ENCODE measurements at regions not wholly inside any gene's neighbourhood (a gene's known extent, or its start where the extent isn't known, plus 50 kb on each side); places are given as distances from the start of the nearest gene placed in this dataset.

GRCh38 chr10:127797339-127797738 is 60.4 kb downstream of the FOXI2 start:
- ChIA-PET CTCF (no interaction called here), POLR2A (ENCODE audit: unreplicated experiment) (no interaction called here)
- no peaks in the 10 kb centered on the region for H3K36me3 ChIP-seq (ENCODE audit: low read depth)
- no peaks in the 10 kb centered on the region for H3K79me2 ChIP-seq (ENCODE audit: low read depth)
- TF ChIP-seq, protein P1, sequence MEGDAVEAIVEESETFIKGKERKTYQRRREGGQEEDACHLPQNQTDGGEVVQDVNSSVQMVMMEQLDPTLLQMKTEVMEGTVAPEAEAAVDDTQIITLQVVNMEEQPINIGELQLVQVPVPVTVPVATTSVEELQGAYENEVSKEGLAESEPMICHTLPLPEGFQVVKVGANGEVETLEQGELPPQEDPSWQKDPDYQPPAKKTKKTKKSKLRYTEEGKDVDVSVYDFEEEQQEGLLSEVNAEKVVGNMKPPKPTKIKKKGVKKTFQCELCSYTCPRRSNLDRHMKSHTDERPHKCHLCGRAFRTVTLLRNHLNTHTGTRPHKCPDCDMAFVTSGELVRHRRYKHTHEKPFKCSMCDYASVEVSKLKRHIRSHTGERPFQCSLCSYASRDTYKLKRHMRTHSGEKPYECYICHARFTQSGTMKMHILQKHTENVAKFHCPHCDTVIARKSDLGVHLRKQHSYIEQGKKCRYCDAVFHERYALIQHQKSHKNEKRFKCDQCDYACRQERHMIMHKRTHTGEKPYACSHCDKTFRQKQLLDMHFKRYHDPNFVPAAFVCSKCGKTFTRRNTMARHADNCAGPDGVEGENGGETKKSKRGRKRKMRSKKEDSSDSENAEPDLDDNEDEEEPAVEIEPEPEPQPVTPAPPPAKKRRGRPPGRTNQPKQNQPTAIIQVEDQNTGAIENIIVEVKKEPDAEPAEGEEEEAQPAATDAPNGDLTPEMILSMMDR (conservative IDR thresholded peaks at IDR 0.05) = no peak
- TF ChIP-seq EZH2 (IDR thresholded peaks at IDR 0.05; ENCODE audit: low read depth) = no peak
- no peaks in the 10 kb centered on the region for H3F3A ChIP-seq (ENCODE audit: insufficient read depth, low read depth)
- H2AFZ ChIP-seq = no peak overlapping the region
- intact Hi-C loops (cut with micrococcal nuclease; ENCODE audit: unreplicated experiment) = no loop called here
- no peak overlapping the region for H3K27ac ChIP-seq
- H3K4me1 ChIP-seq (replicated peaks; ENCODE audit: insufficient read depth) = no peaks in the 10 kb centered on the region
- no peaks in the 10 kb centered on the region for H3K9me3 ChIP-seq (ENCODE audit: insufficient read depth, low read depth)
- H3K4me2 ChIP-seq = no peak overlapping the region
- DNase-seq = no peak
- H4K20me1 ChIP-seq (ENCODE audit: insufficient read depth) = no peaks in the 10 kb centered on the region
- no peaks in the 10 kb centered on the region for H3K9me2 ChIP-seq (ENCODE audit: insufficient read depth)
- H3K27me3 ChIP-seq (ENCODE audit: insufficient read depth, low read depth) = no peaks in the 10 kb centered on the region
- no TSS peak for BruUV-seq (replicated peaks)
- no peak overlapping the region for H3K4me3 ChIP-seq

DNA sequence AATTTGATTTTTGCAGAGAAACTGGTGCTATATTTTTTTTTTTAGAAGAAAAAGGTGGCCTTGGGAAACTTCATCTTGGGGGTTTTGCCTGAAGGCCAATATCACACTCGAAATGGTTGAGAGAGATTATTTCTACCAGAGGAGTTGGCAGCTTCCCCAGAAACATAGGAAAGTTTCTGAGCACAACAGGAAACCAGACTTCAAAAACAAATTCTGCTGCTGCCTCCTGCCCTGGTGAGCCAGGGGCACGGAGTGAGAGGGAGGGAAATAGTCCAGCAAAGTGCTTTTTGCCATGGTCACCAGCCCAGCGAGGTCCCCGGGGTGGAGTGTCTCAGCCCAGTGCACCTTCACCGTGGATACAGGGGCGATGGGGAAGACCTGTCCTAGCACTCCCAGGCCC is 61.1 kb downstream of the FOXI2 start:
- Histone ChIP-seq H3K27ac (no peak overlapping the region), H3K36me3 (ENCODE audit: low read depth) (no peaks in the 10 kb centered on the region), H3K9me3 (ENCODE audit: insufficient read depth, low read depth) (no peaks in the 10 kb centered on the region), H3K4me1 (replicated peaks; ENCODE audit: insufficient read depth) (no peaks in the 10 kb centered on the region), H3K79me2 (ENCODE audit: low read depth) (no peaks in the 10 kb centered on the region), H2AFZ (no peak overlapping the region), H3K4me2 (no peak overlapping the region), H3K27me3 (ENCODE audit: insufficient read depth, low read depth) (peaks cover 5% of the 10 kb centered on the region), H3K4me3 (no peak overlapping the region), H4K20me1 (ENCODE audit: insufficient read depth) (no peaks in the 10 kb centered on the region), H3K9me2 (ENCODE audit: insufficient read depth) (no peaks in the 10 kb centered on the region), H3F3A (ENCODE audit: insufficient read depth, low read depth) (no peaks in the 10 kb centered on the region)
- no peak for DNase-seq
- BruUV-seq (replicated peaks) = no TSS peak
- ChIA-PET CTCF (no interaction called here), POLR2A (ENCODE audit: unreplicated experiment) (no interaction called here)
- intact Hi-C loops (cut with micrococcal nuclease; ENCODE audit: unreplicated experiment) = no loop called here
- TF ChIP-seq EZH2 (IDR thresholded peaks at IDR 0.05; ENCODE audit: low read depth) = no peak
- TF ChIP-seq, protein P1 (conservative IDR thresholded peaks at IDR 0.05) = no peak

DNA sequence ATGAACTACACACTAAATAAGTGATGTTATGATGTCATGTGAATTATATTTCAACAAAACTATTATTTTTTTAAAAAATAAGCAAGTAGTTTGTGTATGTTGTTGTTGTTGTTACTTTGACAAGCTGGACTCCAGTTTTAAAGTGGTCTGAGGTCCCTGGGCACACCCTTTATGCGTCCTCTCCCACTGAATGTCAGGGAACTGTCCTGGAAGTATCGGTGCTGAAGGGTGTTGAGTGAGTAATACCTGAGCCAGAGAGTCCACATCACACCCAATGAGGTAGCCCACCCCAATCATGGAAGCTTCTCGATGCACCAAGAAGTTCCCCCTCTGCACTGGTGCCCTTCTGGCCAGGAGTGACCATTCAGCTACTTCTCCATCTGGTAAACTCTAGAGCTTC is 64.3 kb downstream of the FOXI2 start:
- Histone ChIP-seq H3K36me3 (ENCODE audit: low read depth) (no peaks in the 10 kb centered on the region), H2AFZ (no peak overlapping the region), H3K27ac (no peak overlapping the region), H3K4me1 (replicated peaks; ENCODE audit: insufficient read depth) (no peaks in the 10 kb centered on the region), H3K27me3 (ENCODE audit: insufficient read depth, low read depth) (peaks cover 31% of the 10 kb centered on the region), H3K79me2 (ENCODE audit: low read depth) (no peaks in the 10 kb centered on the region), H3K4me3 (no peak overlapping the region), H3K9me3 (ENCODE audit: insufficient read depth, low read depth) (no peaks in the 10 kb centered on the region), H3K9me2 (ENCODE audit: insufficient read depth) (no peaks in the 10 kb centered on the region), H3F3A (ENCODE audit: insufficient read depth, low read depth) (no peaks in the 10 kb centered on the region), H4K20me1 (ENCODE audit: insufficient read depth) (no peaks in the 10 kb centered on the region), H3K4me2 (no peak overlapping the region)
- intact Hi-C loops (cut with micrococcal nuclease; ENCODE audit: unreplicated experiment) = no loop called here
- no peak for DNase-seq
- POLR2A ChIA-PET (ENCODE audit: unreplicated experiment) = no interaction called here
- no TSS peak for BruUV-seq (replicated peaks)
- CTCF ChIA-PET = no interaction called here
- TF ChIP-seq, protein P1 (conservative IDR thresholded peaks at IDR 0.05) = no peak
- no peak for TF ChIP-seq EZH2 (IDR thresholded peaks at IDR 0.05; ENCODE audit: low read depth)

Measured in PC-9 (cell line).